A673 (cell line): ENCODE measurements at regions not wholly inside any gene's neighbourhood (a gene's known extent, or its start where the extent isn't known, plus 50 kb on each side); places are given as distances from the start of the nearest gene placed in this dataset.

Experiments
- CTCF ChIP-seq: fragments of 300-800, 200-600 bp; sonication (generic); conservative IDR thresholded peaks from 2 replicates; pipeline ENCODE4 v1.5.1; 2017; ENCODE audit warnings: low read depth, mild to moderate bottlenecking, antibody characterized with exemption, low read length, moderate library complexity, mixed read lengths
- EZH2 ChIP-seq: fragments of 200-600 bp; sonication (generic); IDR thresholded peaks from 2 replicates; pipeline ENCODE4 v1.6.1; 2017; ENCODE audit warnings: borderline replicate concordance, low read depth, mild to moderate bottlenecking, mixed read lengths, antibody characterized with exemption, low read length; ENCODE audit not compliant: poor library complexity, severe bottlenecking

DNA sequence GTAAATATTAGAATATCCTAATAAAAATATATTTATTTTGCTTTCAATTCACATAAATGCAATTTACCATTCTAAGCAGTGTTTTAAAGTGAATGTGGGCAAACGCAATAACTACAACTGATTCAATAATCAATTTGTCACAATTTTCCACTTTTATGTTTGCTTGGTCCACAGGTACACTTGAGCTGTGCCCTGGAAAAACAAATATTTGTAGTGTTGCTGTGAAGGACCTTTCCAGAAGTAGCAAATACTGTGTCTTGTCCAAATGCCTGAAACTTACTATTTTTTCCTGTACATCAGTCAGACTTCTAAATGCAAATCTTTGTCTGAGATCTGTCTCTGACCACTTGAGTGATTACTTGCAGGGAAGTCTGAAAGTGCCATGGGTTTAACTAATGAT, 845.8 kb upstream of the SLITRK5 start:
- no peak for TF ChIP-seq CTCF
- no peak for TF ChIP-seq EZH2
